ENCODE measurements at regions not wholly inside any gene's neighbourhood (a gene's known extent, or its start where the extent isn't known, plus 50 kb on each side); places are given as distances from the start of the nearest gene placed in this dataset.

DNA sequence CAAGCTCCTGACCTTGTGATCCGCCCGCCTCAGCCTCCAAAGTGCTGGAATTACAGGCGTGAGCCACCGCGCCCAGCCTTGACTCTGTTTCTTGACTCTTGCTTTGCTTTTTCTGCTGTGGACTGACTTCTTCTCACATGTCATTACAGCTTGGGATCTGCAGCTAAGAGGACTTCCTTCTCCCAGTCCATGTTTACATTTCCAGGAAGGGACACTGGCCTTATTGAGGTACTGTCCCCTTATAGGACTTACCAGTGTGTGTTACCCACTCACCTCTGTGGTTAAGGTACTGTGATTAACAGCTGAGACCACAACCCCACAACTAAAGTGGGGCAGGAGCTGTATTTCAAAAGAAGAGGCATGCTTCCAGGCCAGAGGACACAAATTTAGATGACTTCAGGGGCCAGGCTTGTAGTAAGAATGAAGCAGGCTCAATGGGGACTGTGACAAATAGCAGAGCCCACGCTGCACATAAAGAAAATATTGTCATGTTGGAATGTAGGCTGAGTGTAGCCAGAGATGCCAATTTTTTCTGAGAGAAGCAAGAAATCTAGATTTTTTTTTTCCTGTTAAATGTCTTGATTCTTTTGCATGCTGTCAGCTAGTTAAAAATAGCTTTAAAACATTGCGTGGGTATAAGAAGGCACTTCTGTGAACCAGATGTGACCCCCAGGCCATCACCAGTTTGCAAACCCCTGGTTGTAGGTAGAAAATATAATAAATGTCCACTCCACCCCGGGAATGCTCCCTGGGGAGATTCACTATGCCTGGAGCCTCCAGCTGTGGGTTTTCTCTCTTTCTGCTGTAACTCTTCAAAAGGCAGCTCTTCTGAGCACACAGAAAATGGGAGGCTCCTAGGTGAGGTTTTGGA is 75.0 kb downstream of the PTPDC1 start:
- ATAC-seq (no peak), DNase-seq (no peak)
- intact Hi-C loops (cut with DNase I, micrococcal nuclease), result no loop called here

DNA sequence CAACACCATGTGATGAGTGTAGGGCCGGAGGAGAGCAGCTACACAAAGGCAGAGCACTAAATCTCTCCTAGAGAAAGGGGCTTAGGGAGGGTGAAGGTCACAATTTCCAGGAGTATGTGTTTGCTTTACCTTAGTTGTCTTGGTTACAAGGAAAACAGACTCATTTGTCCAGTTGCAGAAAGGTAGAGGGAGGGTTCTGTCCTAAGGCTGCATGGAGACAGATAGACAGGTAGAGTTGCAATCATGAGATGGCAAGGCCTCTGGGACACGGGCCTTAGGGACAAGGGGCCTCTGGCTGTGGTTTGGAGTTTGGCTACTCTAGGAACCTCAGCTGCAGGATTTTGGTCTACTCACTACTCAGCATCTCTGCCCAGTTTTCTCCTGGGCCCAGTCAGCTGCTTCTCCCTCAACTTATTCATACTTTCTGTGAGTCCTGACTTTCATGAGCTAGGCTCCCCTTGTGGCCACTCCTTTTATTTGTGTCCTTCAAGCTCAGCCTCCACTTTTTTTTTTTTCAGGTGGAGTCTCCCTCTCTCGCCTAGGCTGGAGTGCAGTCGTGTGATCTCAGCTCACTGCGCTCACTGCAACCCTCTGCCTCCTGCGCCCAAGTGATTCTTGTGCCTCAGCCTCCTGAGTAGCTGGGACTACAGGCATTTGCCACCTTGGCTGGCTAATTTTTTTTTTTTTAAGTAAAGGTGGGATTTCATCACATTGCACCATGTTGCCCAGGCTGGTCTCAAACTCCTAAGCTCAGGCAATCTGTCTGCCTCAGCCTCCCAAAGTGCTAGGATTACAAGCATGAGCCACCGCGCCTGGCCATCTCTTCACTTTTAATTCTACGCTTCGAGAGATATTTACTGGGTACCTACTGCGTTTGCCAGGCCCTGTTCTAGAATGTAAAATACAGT is 76.6 kb downstream of the PTPDC1 start:
- ATAC-seq (no peak), DNase-seq (no peak)
- intact Hi-C loops (cut with DNase I, micrococcal nuclease), result no loop called here

GRCh38 chr9:94161673-94162072 is 77.4 kb downstream of the PTPDC1 start:
- DNase-seq (no peak), ATAC-seq (no peak)
- intact Hi-C loops (cut with DNase I, micrococcal nuclease), result no loop called here

DNA sequence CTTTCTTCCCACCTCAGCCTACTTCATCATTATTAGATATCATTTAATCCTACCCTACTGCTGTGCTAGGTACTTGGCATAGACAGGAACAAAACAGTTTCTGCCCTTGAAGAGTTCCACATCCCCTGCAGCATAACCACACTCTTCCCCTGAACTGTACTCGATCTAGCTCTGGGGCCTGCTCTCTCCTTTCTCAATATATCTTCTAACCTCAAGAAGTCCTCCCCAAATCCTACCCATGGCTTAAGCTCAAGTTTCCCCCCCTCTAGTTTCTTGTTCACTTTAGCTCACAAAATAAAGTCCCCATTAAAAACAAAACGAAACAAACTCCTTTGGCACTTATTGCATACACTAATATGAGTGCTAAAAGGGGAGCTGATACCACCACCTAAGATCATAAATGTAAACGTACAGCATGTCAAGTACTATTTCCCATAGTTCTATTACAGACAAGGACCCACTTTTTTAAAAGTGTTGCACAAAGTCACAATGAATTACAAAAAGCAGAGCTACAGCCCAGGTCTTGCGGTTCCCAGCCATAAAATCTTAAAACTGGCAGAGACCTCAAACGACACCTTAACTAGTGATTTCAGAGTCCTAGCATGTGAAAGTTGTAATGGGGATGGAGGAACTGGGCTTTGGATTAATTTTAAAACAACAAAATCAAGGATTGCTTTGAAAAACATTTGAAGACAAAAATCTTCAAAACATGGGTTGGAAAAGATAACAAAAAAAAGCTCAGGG is 80.7 kb downstream of the PTPDC1 start:
- DNase-seq (no peak), ATAC-seq (no peak)
- intact Hi-C loops (cut with DNase I, micrococcal nuclease), result no loop called here

GRCh38 chr9:94165592-94166235 is 81.5 kb downstream of the PTPDC1 start:
- DNase-seq (peak; percentile 97 to 99), ATAC-seq (peak; percentile 86)
- intact Hi-C loops (cut with DNase I, micrococcal nuclease), result no loop called here

- DNase-seq, result peak; percentile 98 to 99
- intact Hi-C loops (cut with DNase I, micrococcal nuclease), result no loop called here
- ATAC-seq, result peak; percentile 75
These were observed 82.1 kb downstream of the PTPDC1 start for GRCh38 chr9:94166236-94166975.

DNA sequence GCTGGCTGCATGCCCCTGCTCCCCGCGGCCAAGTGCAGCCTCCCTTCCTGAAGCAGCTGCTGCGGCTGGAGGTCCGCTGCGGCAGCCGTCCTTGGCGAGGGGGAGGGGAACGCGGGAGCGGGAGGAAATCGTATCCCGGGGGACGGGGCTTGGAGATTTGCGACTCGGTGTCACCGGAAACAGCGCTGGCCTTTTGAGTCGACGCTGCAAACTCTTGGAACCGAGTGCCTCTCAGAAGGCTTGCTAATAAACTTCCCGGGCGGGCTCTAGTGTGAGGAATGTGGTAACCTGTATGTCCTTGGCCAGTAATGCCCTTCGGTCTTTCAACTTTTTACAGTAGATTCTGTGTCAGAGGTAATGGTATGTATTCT is 82.7 kb downstream of the PTPDC1 start:
- intact Hi-C loops (cut with DNase I, micrococcal nuclease), result no loop called here
- no peak for DNase-seq
- peak; percentile 45 for ATAC-seq

DNA sequence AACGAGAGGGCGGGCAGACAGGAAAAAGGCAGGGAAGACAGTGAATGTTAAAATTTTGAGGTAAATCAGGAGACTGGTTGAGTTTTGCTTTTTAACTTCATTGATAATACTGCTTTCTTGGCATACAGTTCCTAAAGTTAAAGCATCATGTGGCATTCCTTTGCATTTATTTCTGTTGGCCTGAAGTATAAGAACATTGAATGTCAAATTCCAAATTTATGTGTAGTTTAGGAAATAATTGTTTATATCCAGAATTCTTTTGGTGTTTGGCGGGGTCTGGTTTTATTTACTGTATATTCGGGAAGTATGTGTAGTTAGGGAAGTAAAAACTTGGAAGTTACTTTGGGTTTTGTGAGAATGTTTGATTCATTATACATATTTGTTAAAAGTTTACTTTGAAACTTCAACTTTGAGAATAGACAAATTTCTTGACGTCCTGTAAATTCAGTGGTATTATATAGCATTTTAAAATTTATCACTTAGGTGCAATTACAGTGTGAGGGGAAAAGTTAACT is 83.2 kb downstream of the PTPDC1 start:
- ATAC-seq (no peak), DNase-seq (no peak)
- intact Hi-C loops (cut with DNase I, micrococcal nuclease), result no loop called here

- DNase-seq, result no peak
- no peak for ATAC-seq
- intact Hi-C loops (cut with DNase I, micrococcal nuclease), result no loop called here
These were observed 84.1 kb downstream of the PTPDC1 start for GRCh38 chr9:94168203-94169000.

DNA sequence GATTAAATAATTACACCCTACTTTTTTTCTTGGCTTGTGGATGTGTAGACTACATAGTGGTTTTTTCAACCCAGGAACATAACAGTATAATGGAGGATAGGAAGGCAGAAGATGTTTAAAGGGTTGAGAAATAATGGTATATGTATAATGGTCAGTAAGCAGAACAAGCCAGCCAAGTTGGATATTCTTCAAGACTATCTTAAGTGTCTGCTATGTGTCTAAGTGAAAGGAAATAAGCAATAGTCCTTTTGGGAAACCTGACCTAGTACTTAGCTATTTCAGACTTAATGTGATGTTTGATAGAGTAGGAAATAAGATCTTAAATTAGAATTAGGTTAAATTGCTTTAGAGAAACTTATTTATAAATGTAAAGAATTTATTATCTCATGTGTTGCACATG is 85.7 kb downstream of the PTPDC1 start:
- no peak for ATAC-seq
- intact Hi-C loops (cut with DNase I, micrococcal nuclease), result no loop called here
- no peak for DNase-seq

GRCh38 chr9:94173632-94174031 is 85.5 kb upstream of the ZNF169 start:
- DNase-seq, result no peak
- ATAC-seq, result no peak
- intact Hi-C loops (cut with DNase I, micrococcal nuclease), result no loop called here

DNA sequence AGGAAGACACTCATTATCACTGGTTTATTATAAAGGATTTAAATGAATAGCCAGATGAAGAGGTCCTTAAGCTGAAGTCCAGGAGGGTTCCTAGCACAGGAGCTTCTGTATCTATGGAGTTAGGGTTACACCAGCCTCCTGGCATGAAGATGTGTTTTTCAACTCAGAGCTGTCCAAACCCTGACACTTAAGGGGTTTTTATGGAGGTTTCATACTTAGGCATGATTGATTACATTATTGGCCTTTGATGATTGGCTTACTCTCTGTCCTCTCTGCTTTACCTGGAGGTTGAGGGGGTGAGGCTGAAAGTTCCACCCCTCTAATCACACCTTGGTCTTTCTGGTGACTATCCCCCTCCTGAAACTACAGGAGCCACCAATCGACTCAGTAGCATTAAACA is 84.9 kb upstream of the ZNF169 start:
- DNase-seq (no peak), ATAC-seq (no peak)
- intact Hi-C loops (cut with DNase I, micrococcal nuclease), result no loop called here

DNA sequence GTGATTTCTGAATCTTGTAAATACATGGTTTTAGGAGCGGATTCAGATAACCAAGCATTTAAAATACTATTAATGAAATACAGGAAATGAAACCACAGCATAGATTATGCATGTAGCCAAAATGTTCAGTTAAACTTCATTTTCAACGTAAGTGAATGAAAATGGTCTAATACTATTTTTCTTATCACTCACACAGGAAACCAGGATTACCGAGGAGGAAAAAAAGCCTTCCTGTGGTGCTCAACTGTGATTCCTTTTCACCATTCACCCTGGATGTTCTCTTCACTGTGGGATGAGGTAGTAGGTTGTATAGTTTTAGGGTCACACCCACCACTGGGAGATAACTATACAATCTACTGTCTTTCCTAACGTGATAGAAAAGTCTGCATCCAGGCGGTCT is 83.4 kb upstream of the ZNF169 start:
- intact Hi-C loops (cut with DNase I, micrococcal nuclease), result no loop called here
- DNase-seq (no peak), ATAC-seq (peak; percentile 38)

GRCh38 chr9:94176608-94177007 is 82.5 kb upstream of the ZNF169 start:
- ATAC-seq (peak; percentile 84), DNase-seq (no peak)
- intact Hi-C loops (cut with DNase I, micrococcal nuclease), result no loop called here

- intact Hi-C loops (cut with DNase I, micrococcal nuclease), result no loop called here
- ATAC-seq (no peak), DNase-seq (no peak)
These were observed 80.2 kb upstream of the ZNF169 start for GRCh38 chr9:94178927-94179326.

- no peak for DNase-seq
- ATAC-seq, result peak; percentile 19
These were observed 77.5 kb upstream of the ZNF169 start for GRCh38 chr9:94181408-94182181.

GRCh38 chr9:94182532-94182931 is 76.6 kb upstream of the ZNF169 start:
- intact Hi-C loops (cut with DNase I, micrococcal nuclease), result no loop called here
- no peak for DNase-seq
- peak; percentile 28 for ATAC-seq

More at GRCh38 chr9:94181408-94182181, 77.5 kb upstream of the ZNF169 start:
- intact Hi-C loops (cut with DNase I, micrococcal nuclease), result no loop called here

All from left colon (tissue), 2 donors.